Testis (tissue), 2 donors: ENCODE measurements at regions not wholly inside any gene's neighbourhood (a gene's known extent, or its start where the extent isn't known, plus 50 kb on each side); places are given as distances from the start of the nearest gene placed in this dataset.

Source experiments
- POLR2A ChIP-seq: fragments of 450-650 bp; IDR thresholded peaks from one replicate; pipeline ENCODE4 v1.6.1; 2017; ENCODE audit warnings: antibody characterized with exemption, mild to moderate bottlenecking, moderate library complexity
- TF ChIP-seq, protein P1 (sequence below), 3 experiments: fragments of 450-650 bp in 2 of 3; fragments of 200-600 bp in 1 of 3; sonication (generic) in 1 of 3; IDR thresholded peaks; one replicate each; pipeline ENCODE4 v1.5.1; 2016 to 2019; ENCODE audit warnings: antibody characterized with exemption in 3 of 3, mild to moderate bottlenecking in 2 of 3, moderate library complexity in 1 of 3

DNA sequence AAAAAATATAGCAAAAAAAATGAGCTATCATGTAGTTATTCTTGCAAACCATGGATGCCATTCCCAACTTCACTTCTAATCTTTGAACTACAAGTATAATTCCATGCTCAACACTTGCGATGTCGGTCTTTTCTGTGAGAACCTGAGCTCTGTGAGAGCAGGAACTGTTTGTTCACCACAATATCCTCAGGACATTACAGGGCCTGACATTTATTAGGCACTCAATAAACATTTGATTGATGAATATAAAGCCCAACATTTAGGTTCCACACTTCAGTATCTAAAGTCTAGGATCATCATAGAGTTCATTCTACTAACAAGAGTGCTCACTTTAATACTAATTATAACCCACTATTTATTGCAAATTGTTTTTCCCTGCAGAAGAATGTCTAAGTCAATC is 211.6 kb upstream of the FAM241A start:
- TF ChIP-seq, protein P1, sequence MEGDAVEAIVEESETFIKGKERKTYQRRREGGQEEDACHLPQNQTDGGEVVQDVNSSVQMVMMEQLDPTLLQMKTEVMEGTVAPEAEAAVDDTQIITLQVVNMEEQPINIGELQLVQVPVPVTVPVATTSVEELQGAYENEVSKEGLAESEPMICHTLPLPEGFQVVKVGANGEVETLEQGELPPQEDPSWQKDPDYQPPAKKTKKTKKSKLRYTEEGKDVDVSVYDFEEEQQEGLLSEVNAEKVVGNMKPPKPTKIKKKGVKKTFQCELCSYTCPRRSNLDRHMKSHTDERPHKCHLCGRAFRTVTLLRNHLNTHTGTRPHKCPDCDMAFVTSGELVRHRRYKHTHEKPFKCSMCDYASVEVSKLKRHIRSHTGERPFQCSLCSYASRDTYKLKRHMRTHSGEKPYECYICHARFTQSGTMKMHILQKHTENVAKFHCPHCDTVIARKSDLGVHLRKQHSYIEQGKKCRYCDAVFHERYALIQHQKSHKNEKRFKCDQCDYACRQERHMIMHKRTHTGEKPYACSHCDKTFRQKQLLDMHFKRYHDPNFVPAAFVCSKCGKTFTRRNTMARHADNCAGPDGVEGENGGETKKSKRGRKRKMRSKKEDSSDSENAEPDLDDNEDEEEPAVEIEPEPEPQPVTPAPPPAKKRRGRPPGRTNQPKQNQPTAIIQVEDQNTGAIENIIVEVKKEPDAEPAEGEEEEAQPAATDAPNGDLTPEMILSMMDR (IDR thresholded peaks at IDR 0.05) = no peak
- no peak for TF ChIP-seq POLR2A
